ENCODE measurements at regions not wholly inside any gene's neighbourhood (a gene's known extent, or its start where the extent isn't known, plus 50 kb on each side); places are given as distances from the start of the nearest gene placed in this dataset.
"Not testable (repeated sequence)": the region's sequence is repeated elsewhere in the genome, so short reads cannot be mapped to it uniquely, and the experiment has no call there.

DNA sequence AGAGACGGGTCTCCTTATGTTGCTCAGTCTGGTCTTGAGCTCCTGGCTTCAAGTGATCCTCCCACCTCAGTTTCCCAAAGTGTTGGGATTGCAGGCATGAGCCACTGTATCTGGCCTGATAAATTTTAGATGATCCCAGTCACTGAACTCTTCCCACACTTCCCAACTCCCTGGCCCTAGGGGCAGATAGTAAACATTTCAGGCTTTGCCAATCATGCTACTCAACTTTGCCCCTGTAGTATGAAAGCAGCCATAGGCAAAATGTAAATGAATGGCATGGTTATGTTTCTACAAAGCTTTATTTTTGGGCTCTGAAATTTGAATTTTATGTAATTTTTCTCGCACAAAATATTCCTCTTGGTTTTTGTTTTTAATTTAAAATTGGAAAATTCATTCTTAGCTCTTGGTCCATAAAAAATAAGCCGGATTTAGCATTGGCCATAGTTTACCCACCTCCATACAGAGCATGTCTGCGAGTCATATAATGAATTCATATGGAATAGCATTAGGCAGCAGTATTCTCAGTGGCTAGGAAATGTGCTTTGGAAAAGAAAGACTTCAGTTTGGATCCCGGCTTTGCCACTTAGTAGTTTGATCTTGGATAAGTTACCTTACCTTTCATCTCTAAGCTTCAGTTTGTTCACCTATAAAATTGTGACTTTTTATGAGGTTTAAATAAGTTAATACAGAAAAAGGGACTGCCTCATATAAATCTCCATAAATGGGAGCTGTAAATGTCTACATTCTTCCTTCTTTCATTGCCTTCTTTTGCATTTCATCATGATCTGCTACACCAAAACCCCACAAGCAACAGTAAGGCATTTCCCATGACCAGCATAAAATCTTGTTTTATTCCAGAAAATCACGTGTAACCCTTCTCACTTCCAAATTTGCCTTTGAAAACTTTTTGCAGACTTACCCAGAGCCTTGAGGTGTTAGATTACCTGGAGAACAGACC is 360.3 kb upstream of the TPM1 start:
- 89 to 95% methylated on average over 6 of the region's 6 CpGs for WGBS, 2 donors
- H3K4me1 ChIP-seq = no peaks in the 10 kb centered on the region

GRCh38 chr15:62683192-62683591 is 359.4 kb upstream of the TPM1 start:
- H3K4me1 ChIP-seq; intact Hi-C loops (cut with DNase I); H3K4me3 ChIP-seq; H3K27ac ChIP-seq; H3K9me3 ChIP-seq; ATAC-seq; DNase-seq; H3K27me3 ChIP-seq; H3K36me3 ChIP-seq (replicated peaks in 1 of 2; ENCODE audit: insufficient read depth in 1 of 2, low read depth in 2 of 2): not testable (repeated sequence)
- WGBS, 2 donors = 96% methylated on average over 8 of the region's 8 CpGs

More for the DNA sequence above, 360.3 kb upstream of the TPM1 start:
- H3K27me3 ChIP-seq = no peaks in the 10 kb centered on the region
- intact Hi-C loops (cut with DNase I) = no loop called here
- H3K4me3 ChIP-seq = no peak overlapping the region
- ATAC-seq (no peak), DNase-seq (no peak)
- no peak for TF ChIP-seq POLR2A (IDR thresholded peaks at IDR 0.05)
- TF ChIP-seq, protein P1, sequence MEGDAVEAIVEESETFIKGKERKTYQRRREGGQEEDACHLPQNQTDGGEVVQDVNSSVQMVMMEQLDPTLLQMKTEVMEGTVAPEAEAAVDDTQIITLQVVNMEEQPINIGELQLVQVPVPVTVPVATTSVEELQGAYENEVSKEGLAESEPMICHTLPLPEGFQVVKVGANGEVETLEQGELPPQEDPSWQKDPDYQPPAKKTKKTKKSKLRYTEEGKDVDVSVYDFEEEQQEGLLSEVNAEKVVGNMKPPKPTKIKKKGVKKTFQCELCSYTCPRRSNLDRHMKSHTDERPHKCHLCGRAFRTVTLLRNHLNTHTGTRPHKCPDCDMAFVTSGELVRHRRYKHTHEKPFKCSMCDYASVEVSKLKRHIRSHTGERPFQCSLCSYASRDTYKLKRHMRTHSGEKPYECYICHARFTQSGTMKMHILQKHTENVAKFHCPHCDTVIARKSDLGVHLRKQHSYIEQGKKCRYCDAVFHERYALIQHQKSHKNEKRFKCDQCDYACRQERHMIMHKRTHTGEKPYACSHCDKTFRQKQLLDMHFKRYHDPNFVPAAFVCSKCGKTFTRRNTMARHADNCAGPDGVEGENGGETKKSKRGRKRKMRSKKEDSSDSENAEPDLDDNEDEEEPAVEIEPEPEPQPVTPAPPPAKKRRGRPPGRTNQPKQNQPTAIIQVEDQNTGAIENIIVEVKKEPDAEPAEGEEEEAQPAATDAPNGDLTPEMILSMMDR (IDR thresholded peaks at IDR 0.05) = no peak
- H3K36me3 ChIP-seq (replicated peaks in 1 of 2; ENCODE audit: insufficient read depth in 1 of 2, low read depth in 2 of 2) = no peaks in the 10 kb centered on the region
- H3K9me3 ChIP-seq = no peaks in the 10 kb centered on the region
- no peak overlapping the region for H3K27ac ChIP-seq

DNA sequence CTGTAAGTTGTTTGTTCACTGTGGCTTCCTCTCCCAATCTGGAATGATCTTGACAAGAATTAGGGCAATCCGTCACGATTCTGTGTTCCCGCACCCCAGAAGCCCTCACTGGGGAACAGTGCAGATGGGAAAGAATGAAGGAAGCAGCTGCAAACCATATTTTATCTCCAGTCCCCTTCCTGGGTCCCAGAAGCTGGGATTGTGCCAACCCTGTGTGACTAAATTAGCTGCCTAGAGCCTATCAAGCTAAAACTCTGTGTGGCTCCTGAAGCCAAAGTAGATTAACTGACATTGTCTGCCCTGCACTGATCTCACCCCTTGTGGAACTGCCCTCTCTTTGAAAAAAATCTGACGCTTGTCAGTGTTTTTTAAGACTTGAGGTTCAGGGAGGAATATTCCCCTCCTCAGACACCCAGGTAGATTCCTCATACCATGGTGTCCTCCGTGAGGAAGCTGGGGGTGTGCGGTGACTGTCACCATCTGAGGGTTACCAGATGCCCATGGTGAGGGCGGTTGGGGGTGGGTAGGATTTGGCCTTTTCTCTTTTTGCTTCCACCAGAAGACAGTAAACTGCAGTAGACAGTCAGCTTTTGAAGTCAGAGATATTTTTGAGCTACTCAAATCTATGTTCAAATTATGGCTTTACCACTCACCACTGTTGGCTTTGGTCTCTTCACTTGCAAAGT is 358.3 kb upstream of the TPM1 start:
- DNase-seq = no peak
- no peak for ATAC-seq
- Histone ChIP-seq H3K4me3 (no peak overlapping the region), H3K4me1 (no peaks in the 10 kb centered on the region), H3K27ac (no peak overlapping the region), H3K9me3 (no peaks in the 10 kb centered on the region), H3K36me3 (replicated peaks in 1 of 2; ENCODE audit: insufficient read depth in 1 of 2, low read depth in 2 of 2) (no peaks in the 10 kb centered on the region), H3K27me3 (no peaks in the 10 kb centered on the region)
- whole genome bisulfite sequencing, 2 donors = 86 to 91% methylated on average over 7 of the region's 7 CpGs
- TF ChIP-seq POLR2A (IDR thresholded peaks at IDR 0.05) = no peak
- intact Hi-C loops (cut with DNase I) = no loop called here

DNA sequence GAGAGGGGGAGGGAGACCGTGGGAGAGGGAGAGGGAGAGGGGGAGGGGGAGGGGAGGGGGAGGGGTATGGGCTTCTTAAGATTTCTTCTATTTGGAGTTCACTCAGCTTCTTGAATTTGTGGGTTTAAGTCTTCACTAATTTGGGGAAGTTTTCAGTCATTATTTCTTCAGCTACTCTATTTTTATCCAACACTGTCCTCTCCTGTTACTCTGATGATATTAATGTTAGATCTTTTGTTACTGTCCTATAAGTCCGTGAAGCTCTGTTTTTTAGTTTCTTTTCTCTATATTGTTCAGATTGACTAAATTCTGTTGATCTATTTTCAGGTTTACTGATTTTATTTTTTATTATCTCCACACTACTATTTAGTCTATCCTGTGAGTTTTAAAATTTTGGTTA is 351.5 kb upstream of the TPM1 start:
- Histone ChIP-seq H3K36me3 (replicated peaks in 1 of 2; ENCODE audit: insufficient read depth in 1 of 2, low read depth in 2 of 2) (no peaks in the 10 kb centered on the region), H3K27ac (no peak overlapping the region), H3K4me3 (no peak overlapping the region), H3K4me1 (no peaks in the 10 kb centered on the region), H3K9me3 (no peaks in the 10 kb centered on the region), H3K27me3 (no peaks in the 10 kb centered on the region)
- intact Hi-C loops (cut with DNase I) = no loop called here
- DNase-seq (no peak), ATAC-seq (no peak)
- WGBS, 2 donors = 81 to 85% methylated on average over 1 to 2 of the region's 2 CpGs
- TF ChIP-seq, protein P1 (IDR thresholded peaks at IDR 0.05) = peak in 1 of 7 experiments; percentile 33
- TF ChIP-seq POLR2A (IDR thresholded peaks at IDR 0.05) = no peak

DNA sequence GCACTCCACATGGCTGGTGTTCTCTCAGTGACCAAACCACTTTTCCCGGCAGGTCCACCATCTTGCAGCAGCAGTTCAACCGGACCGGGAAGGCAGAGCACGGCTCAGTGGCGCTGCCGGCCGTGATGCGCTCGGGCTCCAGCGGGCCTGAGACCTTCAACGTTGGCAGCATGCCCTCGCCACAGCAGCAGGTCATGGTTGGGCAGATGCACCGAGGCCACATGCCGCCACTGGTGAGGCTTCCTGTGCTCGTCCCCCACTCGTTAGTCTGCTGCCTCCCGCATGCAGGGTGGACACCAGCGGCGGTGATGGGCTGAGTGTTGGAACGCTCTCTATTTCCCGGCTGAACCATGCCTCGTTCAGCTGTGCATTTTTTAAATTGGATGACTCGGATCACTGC is 344.9 kb upstream of the TPM1 start:
- TF ChIP-seq, protein P1 (IDR thresholded peaks at IDR 0.05) = no peak
- no peak for TF ChIP-seq POLR2A (IDR thresholded peaks at IDR 0.05)

More for the DNA sequence above, 344.9 kb upstream of the TPM1 start:
- intact Hi-C loops (cut with DNase I) = no loop called here
- Histone ChIP-seq H3K36me3 (replicated peaks in 1 of 2; ENCODE audit: insufficient read depth in 1 of 2, low read depth in 2 of 2) (no peaks in the 10 kb centered on the region), H3K4me1 (no peaks in the 10 kb centered on the region), H3K27me3 (no peaks in the 10 kb centered on the region), H3K4me3 (no peak overlapping the region), H3K9me3 (no peaks in the 10 kb centered on the region), H3K27ac (no peak overlapping the region)
- no peak for ATAC-seq
- no peak for DNase-seq
- WGBS, 2 donors = 91 to 95% methylated on average over 14 to 23 of the region's 23 CpGs

Measured in body of pancreas (tissue), 4 donors.